ENCODE measurements at regions not wholly inside any gene's neighbourhood (a gene's known extent, or its start where the extent isn't known, plus 50 kb on each side); places are given as distances from the start of the nearest gene placed in this dataset.

DNA sequence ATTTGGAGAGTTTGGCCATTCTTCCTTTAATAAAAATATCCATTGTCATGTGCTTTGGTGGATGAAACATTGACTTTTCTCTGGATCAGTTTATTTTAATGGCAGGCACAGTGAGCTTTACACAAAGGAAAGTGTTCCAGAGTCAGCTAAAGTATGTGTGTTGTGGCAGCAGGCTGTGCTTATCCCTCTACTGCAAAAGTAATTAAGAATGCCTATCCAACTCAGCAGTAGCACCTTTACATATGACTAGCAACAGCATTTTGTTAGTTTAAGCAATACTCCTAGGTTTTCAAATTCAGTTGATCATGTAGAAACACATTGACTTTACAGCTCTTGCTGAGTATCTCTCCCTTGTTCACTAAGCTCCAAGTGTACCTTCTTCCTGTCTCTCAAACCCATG, 730.5 kb upstream of the RGMB start:
- in situ Hi-C loops (cut with HindIII; ENCODE audit: low sequenced_read_pairs): no loop called here
- DNase-seq (ENCODE audit: low read depth): no peak
- TF ChIP-seq, protein P1, sequence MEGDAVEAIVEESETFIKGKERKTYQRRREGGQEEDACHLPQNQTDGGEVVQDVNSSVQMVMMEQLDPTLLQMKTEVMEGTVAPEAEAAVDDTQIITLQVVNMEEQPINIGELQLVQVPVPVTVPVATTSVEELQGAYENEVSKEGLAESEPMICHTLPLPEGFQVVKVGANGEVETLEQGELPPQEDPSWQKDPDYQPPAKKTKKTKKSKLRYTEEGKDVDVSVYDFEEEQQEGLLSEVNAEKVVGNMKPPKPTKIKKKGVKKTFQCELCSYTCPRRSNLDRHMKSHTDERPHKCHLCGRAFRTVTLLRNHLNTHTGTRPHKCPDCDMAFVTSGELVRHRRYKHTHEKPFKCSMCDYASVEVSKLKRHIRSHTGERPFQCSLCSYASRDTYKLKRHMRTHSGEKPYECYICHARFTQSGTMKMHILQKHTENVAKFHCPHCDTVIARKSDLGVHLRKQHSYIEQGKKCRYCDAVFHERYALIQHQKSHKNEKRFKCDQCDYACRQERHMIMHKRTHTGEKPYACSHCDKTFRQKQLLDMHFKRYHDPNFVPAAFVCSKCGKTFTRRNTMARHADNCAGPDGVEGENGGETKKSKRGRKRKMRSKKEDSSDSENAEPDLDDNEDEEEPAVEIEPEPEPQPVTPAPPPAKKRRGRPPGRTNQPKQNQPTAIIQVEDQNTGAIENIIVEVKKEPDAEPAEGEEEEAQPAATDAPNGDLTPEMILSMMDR (IDR thresholded peaks at IDR 0.05; ENCODE audit: low read depth, low read length, missing control alignments): no peak
- no peak overlapping the region for H3K4me3 ChIP-seq (ENCODE audit: low read depth, low read length)

DNA sequence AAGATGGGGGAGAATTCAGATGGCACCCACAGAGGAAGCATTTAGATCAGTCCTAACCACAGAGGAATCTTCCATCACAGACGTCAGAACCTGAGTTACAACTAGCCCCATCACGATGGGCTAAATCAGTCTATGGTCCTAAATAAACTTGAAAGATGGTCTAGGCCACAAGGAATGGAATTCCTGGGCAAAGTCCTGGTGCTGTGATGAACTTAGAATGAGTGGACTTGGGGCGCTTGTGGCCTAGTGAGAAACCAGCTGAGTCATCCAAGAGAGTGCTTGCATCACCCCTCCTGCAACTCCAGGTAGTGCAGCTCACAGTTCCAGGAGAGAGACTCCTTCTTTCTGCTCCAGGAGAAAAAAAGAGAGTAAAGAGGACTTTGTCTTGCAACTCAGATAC, 722.9 kb upstream of the RGMB start:
- no peak overlapping the region for H3K4me3 ChIP-seq (ENCODE audit: low read depth, low read length)
- in situ Hi-C loops (cut with HindIII; ENCODE audit: low sequenced_read_pairs): no loop called here
- TF ChIP-seq, protein P1 (IDR thresholded peaks at IDR 0.05; ENCODE audit: low read depth, low read length, missing control alignments): no peak
- no peak for DNase-seq (ENCODE audit: low read depth)

DNA sequence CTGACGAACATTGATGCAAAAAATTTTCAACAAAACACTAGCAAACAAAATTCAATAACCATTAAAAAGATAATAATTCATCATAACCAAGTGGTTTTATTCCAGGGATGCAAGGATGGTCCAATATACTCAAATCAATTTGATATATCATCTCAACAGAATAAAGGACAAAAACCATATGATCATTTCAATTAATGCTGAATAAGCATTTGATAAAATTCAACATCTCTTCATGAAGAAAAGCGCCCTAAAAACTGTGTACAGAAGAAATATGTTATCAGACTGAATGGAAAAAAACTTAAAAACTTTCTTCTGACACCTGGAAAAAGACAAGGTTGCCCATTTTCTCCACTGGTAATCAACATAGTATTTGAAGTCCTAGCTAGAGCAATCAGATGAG, 720.3 kb upstream of the RGMB start:
- TF ChIP-seq, protein P1 (IDR thresholded peaks at IDR 0.05; ENCODE audit: low read depth, low read length, missing control alignments): no peak
- DNase-seq (ENCODE audit: low read depth): no peak
- in situ Hi-C loops (cut with HindIII; ENCODE audit: low sequenced_read_pairs): no loop called here
- no peak overlapping the region for H3K4me3 ChIP-seq (ENCODE audit: low read depth, low read length)

DNA sequence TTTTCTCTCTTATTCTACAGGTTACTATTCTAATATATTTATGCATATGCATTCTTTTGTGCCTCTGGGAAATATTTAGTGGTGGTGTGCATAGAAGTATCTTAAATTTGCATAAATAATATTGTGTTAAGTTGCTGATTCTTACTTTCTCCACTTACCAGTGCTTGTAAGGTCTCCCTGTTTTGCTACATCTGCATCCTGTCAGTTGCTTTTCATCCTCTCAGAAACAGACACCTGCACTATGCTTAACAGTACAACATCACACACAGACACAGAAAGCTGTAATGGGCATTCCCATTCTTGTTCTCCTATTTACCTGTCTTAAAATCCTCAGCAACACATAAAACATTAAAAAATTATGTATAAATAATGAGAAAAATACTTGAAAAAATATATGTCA, 713.3 kb upstream of the RGMB start:
- in situ Hi-C loops (cut with HindIII; ENCODE audit: low sequenced_read_pairs): no loop called here
- no peak overlapping the region for H3K4me3 ChIP-seq (ENCODE audit: low read depth, low read length)
- TF ChIP-seq, protein P1 (IDR thresholded peaks at IDR 0.05; ENCODE audit: low read depth, low read length, missing control alignments): no peak
- no peak for DNase-seq (ENCODE audit: low read depth)

DNA sequence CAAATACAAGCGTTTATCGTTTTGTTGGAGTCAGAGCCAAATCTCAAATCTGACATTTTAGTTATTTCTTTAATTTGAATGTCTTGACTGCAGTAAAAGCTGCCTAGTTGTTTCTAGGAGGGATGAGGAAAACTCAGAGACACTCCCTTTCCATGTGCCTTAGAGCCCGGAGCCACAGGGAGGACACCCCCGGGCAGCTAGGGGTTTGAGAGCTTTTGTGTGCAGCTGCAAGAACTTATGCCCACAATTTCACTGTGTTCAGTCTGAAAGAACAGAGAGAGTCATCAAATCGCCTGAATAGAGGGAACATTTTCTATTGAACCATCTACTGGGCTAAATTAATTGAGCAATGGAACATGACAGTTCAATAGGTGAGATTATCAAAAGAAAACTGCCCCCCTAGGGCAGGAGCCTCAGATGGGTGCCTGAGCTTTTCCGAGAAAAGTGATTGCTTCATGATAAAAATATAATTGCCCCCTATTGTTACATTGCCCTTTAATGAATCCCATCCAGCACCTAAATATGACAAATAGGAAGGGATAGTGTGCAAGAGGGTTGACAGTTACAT, 709.3 kb upstream of the RGMB start:
- TF ChIP-seq, protein P1 (IDR thresholded peaks at IDR 0.05; ENCODE audit: low read depth, low read length, missing control alignments): no peak
- in situ Hi-C loops (cut with HindIII; ENCODE audit: low sequenced_read_pairs): no loop called here
- DNase-seq (ENCODE audit: low read depth): no peak
- H3K4me3 ChIP-seq (ENCODE audit: low read depth, low read length): no peak overlapping the region

DNA sequence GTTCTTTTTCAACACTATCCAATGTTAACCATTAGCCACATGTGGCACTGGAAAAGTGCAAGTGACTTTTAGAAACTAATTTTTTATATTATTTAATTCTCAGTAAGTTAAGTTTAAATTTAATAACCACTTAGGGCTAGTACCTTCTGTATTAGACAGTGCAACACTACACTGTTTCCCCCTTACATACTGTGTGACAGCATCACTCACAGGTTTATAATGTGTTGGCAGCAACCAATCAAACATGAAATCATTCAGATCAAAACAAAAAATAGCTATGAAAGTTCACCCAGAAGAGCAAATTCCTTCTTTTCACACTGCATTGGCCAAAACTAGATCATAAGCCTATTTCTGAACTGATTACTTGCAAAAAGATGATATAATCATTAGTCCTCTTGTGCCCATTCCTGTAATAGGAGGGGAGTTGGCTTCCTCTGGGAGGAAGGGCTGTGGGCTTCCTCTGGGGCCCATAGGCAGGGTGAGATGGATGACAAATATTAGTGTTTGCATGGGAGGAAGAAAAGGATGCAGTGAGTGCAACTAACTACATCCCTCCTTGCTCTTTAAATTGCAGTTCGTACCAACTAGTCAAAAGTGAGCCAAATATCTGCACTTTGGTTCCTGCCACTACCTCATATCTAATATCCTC, 708.1 kb upstream of the RGMB start:
- H3K4me3 ChIP-seq (ENCODE audit: low read depth, low read length): no peak overlapping the region
- TF ChIP-seq, protein P1 (IDR thresholded peaks at IDR 0.05; ENCODE audit: low read depth, low read length, missing control alignments): no peak
- no peak for DNase-seq (ENCODE audit: low read depth)
- in situ Hi-C loops (cut with HindIII; ENCODE audit: low sequenced_read_pairs): no loop called here

All from astrocyte of the cerebellum (primary cell).